Activated CD4-positive, alpha-beta T cell treated with anti-CD3 and anti-CD28 coated beads for 36 hours (primary cell): ENCODE measurements at regions not wholly inside any gene's neighbourhood (a gene's known extent, or its start where the extent isn't known, plus 50 kb on each side); places are given as distances from the start of the nearest gene placed in this dataset.

Experiments
- ATAC-seq: fragments of 200-7000 bp; cut with Tn5 transposase; one replicate; pipeline ENCODE4 v1.10.0; 2021; ENCODE audit warnings: mild to moderate bottlenecking, moderate library complexity
- CTCF ChIA-PET: fragments of 350-600 bp; sonication (Branson Sonifier 250); formaldehyde crosslinking; loops from one replicate; lab custom pipeline; 2021; ENCODE audit warnings: antibody characterized with exemption; lab: Charles Lee
- POLR2A ChIA-PET: fragments of 350-600 bp; sonication (Branson Sonifier 250); formaldehyde crosslinking; loops from one replicate; lab custom pipeline; 2021; ENCODE audit warnings: antibody characterized with exemption, inconsistent platforms; lab: Charles Lee
- DNase-seq: peaks from one replicate; pipeline ENCODE4 v3.0.0-alpha.2; 2020
- H3K27ac Mint-ChIP-seq: one replicate; pipeline ENCODE4 v1.8.0; 2021; ENCODE audit warnings: mixed read lengths
- H3K27me3 Mint-ChIP-seq: one replicate; pipeline ENCODE4 v1.8.0; 2021; ENCODE audit warnings: mixed read lengths
- H3K36me3 Mint-ChIP-seq: one replicate; pipeline ENCODE4 v1.8.0; 2021; ENCODE audit warnings: low read depth, mixed read lengths
- H3K4me1 Mint-ChIP-seq: one replicate; pipeline ENCODE4 v1.8.0; 2021; ENCODE audit warnings: mixed read lengths
- H3K4me3 Mint-ChIP-seq: one replicate; pipeline ENCODE4 v1.8.0; 2021; ENCODE audit warnings: mild to moderate bottlenecking, moderate library complexity, mixed read lengths
- H3K9me3 Mint-ChIP-seq: one replicate; pipeline ENCODE4 v1.8.0; 2021; ENCODE audit warnings: low read depth, mixed read lengths
- intact Hi-C, 2 experiments: fragments of 100-400 bp; cut with DNase I in 1 of 2; cut with micrococcal nuclease in 1 of 2; formaldehyde crosslinking; loops; one replicate each; pipeline versions ENCODE4 v1.14.2 to v1.15.1; 2022 to 2024; cut with DNase I, micrococcal nuclease

GRCh38 chr10:65861249-65861648, 1064.6 kb upstream of the LRRTM3 start:
- no peak for ATAC-seq
- intact Hi-C loops, result no loop called here
- Mint-ChIP-seq H3K9me3 (peaks cover 3% of the 10 kb centered on the region), H3K27me3 (no peaks in the 10 kb centered on the region), H3K4me3 (no peak overlapping the region), H3K27ac (no peak overlapping the region), H3K36me3 (no peaks in the 10 kb centered on the region), H3K4me1 (no peaks in the 10 kb centered on the region)
- ChIA-PET CTCF (no interaction called here), POLR2A (interaction anchor here (0.6 kb wide), 1 partner anchor 39 kb away, joined by 3 read pairs; no protein-coding TSS in a partner anchor)
- no peak for DNase-seq
